ENCODE measurements at regions not wholly inside any gene's neighbourhood (a gene's known extent, or its start where the extent isn't known, plus 50 kb on each side); places are given as distances from the start of the nearest gene placed in this dataset.

DNA sequence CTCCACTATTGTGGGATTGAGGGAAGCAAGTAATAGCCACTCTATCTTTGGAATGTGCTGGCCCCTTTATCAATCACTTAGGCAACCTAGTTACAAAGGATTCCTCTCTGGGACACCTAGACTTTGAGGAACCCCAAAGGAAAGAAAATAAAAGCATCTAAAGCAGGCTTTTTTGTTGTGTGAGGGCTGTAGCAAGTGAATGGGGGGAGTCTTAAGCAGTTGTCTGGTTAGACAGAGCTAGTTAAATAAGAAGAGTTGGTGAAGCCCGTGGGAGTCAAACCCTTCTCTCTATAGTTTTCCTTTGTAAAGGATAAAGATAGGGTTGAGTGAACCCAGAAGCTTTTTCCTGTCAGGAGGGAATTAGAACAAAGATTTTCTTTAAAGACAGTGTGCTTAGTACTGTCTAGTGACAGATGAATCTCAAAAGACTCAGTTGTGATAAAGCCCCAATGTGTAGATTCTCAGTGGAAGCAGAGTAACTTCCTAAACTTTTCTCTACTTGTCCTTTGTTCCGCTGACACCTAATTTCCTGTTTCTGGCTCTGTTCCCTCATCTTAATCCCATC, 63.3 kb downstream of the HDGFL1 start:
- TF ChIP-seq POLR2A (IDR thresholded peaks at IDR 0.05), result no peak
- TF ChIP-seq CTCF (IDR thresholded peaks at IDR 0.05), result no peak

Measured in sigmoid colon (tissue), 3 donors.